NCI-H446 (cell line): ENCODE measurements at regions not wholly inside any gene's neighbourhood (a gene's known extent, or its start where the extent isn't known, plus 50 kb on each side); places are given as distances from the start of the nearest gene placed in this dataset.

Source experiments
- DNase-seq, 2 experiments: peaks; one replicate each; lab custom pipeline; 2025; lab: John Stamatoyannopoulos, UW

DNA sequence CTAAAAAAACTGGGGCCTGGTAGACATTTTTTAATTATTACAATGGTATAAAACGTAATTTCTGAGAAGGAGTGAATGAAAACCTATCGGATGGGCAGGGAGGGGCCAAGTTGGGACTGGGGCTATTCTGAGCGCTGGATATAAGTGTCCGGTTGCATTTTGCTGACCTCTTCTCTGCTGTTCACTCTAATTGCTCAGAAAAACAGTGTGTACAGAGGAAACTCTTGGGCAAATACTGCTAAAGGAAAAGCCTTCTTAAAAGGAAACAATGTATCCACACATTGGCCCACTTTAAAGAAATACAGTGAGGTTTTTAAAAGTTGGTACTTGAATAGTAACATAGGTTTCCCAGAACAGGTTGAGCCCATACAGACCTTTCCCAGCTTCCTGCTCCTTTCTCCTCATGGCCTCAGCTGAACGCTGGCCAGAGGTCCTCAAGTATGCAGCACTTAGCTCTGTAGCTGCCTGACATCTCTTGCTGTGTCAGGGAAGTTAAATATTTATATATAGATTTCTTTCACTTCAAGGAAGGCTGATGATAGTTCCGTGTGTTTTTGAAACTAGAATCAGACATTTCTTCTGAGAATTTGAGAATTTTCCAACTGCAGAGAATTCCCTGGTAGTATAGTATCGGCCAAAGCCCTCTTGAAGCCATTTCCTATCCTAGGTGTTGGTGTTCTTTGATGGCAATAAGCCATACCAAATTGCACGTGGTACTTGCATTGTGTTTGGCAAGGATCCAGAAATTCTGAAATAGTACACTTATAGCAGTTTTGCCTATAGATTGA, 97.1 kb upstream of the SLC4A4 start:
- DNase-seq: peak in 1 of 2 experiments; percentile 18

DNA sequence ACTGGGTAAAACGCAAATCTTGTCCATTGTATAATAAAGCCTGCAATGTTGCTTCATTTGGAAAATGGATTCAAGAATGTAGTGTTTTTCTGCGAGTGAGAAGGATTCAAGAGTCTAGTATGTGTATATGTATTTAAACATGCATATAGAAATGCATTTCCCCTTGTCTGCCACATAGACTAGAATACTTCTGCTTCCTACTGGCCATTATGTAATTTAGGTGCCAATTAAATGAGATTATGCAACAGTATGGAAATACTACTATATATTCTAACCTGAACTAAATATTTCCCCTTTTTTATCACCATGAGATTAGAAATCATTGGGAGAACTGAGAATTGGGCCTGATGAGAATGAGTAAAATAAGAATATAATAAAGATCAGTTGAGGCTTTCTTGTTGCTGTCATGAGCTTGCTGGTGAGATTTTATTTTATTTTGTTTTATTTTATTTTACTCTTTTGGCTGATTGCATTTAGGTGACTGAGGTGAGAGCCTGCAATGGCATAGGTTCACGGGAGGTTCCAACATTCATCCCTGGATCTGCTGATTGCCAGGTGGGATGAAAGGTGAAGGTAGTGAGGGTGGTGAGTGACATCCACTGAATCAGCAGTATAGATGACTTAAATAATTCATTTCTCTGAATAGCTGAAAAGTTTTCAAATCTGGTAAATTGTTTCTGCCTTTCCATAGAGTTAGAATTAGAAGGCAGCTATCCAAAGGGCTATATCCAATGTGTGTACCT, 95.6 kb upstream of the SLC4A4 start:
- no peak for DNase-seq

DNA sequence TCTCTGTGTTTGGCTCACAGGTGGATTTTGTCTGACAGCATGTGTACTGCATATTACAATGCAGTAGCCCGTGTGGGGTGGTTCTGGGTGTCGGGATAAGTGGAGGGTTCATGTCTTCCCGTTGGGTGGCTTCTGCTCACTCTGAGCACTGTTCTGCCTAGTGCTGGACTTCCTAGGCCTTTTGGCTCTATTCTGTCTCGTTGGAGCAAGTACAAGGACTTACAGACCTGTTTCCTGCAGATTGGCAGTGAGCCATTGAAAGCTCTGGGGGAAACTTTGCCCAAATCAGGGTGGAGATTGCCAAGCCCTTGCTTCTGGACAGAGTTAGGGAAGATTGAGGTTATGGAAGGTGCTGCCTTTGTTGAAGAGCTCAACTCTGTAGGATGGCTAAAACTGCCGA, 91.1 kb upstream of the SLC4A4 start:
- peak in 1 of 2 experiments; percentile 13 for DNase-seq

DNA sequence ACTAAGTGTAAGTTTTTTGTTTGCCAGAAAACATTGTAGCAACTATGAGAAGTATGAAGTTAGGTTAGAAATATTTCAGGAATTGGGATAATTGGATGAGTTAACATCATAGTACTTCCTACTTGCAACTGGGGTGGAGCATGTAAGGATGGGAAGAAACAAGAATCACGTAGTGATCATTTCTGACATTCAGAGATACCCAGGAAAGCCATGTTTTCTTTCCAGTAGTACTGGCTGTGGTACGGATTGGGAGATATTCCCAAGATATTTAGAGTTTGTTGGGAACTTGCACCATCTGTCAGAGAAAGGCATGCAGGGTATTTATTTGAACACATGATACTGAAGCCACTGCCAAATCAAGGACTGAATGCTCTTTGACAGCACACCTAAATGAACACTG, 87.6 kb upstream of the SLC4A4 start:
- no peak for DNase-seq

- no peak for DNase-seq
Measured at GRCh38 chr4:71253545-71253944, 85.3 kb upstream of the SLC4A4 start.

DNA sequence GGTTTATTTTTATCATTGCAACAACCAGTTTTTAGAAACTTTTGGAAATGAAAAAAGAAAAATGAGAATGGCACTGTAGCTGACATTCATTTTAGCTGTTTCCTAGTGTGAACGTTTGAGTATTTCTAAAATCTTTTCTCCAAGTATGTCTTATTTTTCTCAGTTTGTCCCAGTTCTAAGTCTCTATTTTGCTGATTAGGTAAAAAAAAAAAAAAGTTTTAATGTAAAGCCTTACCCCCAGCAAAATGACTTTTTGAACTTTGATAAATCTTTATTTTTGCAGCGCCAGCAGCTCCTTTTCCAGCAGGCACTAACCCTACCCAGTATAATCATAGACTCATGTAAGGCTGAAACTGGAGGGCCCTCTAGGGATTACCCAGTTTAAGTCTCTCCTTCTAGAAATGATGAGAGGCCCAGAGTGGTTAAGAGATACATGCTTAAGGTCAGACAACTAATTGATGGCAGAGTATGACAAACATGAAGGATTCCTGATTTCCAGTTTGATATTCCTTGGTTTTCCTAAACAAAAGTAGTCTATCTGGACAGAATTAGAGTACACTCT, 84.3 kb upstream of the SLC4A4 start:
- DNase-seq: no peak

DNA sequence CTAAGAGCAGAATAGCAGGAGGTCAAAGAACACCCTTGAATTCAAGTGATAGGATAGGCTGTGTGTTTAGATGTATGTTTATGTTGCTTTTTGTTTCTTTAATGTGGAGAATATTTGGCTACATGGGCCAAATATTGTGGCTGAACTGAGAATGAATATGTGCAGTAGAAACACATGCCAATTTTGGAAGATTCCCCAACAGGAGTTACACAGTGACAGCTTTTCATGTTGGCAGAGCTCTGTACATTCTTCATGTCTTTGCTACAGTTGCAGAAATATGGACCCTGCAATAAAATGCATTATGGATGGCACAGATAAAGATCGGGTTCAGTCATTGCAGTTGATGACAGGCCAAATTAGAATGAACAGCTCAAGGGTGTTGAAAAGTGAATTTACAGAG, 82.8 kb upstream of the SLC4A4 start:
- no peak for DNase-seq

DNA sequence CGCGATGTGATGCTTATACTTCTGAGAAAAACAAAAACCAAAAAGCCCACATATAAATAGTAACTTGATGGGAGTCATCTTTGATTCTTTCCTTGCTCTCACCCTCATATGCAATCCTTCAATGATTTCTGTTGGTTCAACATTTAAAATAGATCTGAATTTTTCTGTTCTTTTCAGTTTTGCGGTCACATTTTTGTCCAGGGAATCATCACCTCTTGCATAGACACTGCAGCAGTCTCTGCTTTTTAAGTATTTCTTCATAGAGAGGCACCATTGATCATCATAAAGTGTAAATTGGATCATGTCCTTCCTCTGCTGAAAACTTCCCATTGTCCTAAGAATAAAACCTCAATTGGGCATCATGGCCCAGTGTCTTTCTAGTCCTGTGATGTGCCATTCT, 81.1 kb upstream of the SLC4A4 start:
- no peak for DNase-seq

DNA sequence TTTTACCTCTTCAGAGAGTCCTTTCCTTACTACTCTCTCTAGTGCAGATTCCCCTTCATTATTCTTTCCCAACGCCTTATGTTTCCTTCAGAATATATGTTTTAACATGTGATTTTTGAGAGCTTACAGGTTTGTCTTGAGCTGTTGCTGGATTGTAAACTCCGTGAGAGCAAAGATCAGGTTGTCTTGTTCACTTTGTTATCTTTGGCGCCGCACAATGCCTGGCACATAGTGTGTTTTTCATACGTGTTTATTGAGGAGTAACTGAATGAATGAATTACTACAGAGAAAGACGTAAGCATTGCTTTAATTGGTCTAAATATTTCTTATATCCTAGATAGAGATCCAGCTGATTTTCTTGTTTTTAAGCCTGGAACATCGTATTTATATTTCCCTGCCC, 80.5 kb upstream of the SLC4A4 start:
- DNase-seq: no peak

- DNase-seq: no peak
Measured at GRCh38 chr4:71259280-71259679, 79.5 kb upstream of the SLC4A4 start.

DNA sequence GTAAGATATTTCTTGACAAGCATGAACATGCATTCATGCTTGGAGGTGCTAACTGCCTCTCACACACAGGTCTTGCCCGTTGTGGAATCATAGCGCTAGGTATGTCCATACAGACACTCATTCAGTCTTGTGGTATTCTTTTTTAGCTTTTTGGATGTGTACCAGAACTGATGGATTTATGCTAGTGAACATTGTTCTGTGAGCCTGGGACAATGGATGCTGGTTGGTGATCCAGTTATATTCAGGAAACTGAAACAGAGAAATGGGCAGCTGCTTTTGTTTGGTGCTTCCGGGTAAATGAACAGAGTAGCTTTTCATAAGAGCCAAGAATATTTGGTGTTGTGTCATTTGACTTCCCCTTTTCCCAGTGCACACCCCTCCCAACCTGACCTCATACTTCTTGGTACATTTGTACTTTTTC, 78.9 kb upstream of the SLC4A4 start:
- no peak for DNase-seq

DNA sequence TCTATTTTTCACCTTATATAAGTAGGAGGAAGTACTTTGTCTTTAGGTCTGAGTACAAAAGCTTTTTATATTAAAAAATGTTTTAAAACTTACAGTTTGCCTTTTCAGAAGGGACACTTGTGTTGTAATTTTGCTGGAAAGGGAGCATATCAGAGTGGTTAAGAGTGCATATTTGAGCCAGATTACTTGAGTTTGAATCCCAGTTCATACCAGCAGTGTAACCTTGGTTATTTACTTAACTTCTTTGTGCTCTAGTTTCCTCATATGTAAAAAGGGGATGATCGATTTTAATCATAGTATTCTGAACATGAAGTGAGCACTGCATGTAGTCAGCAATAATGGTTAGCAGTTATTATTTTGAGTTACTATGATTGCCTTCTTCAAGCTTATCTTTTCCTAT, 78.3 kb upstream of the SLC4A4 start:
- DNase-seq: no peak

- DNase-seq: no peak
Measured at GRCh38 chr4:71261001-71261400, 77.8 kb upstream of the SLC4A4 start.

DNA sequence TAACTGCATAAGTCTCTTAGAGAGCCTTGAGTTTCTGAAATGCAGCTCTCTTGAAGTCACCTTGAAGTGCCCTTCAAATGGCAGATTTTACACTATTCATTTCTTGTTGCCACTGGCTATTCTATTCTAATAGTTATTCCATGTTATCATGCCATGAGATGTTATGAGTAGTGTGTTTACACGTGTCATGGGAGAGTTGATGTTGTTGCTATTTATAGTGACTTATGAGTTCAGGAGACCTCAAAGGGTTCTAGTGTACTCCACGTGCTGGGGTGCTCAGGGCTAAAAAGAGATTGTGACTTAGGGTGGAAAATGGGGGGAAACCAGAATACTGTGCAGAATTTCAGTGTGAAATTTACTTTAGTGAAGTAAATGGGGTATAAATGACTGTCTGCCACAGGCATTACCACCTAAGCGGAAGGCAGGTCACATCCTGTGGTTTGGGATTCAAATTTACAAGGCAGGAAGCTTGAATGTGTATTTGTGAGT, 77.1 kb upstream of the SLC4A4 start:
- no peak for DNase-seq

- no peak for DNase-seq
Measured at GRCh38 chr4:71262161-71262560, 76.7 kb upstream of the SLC4A4 start.

DNA sequence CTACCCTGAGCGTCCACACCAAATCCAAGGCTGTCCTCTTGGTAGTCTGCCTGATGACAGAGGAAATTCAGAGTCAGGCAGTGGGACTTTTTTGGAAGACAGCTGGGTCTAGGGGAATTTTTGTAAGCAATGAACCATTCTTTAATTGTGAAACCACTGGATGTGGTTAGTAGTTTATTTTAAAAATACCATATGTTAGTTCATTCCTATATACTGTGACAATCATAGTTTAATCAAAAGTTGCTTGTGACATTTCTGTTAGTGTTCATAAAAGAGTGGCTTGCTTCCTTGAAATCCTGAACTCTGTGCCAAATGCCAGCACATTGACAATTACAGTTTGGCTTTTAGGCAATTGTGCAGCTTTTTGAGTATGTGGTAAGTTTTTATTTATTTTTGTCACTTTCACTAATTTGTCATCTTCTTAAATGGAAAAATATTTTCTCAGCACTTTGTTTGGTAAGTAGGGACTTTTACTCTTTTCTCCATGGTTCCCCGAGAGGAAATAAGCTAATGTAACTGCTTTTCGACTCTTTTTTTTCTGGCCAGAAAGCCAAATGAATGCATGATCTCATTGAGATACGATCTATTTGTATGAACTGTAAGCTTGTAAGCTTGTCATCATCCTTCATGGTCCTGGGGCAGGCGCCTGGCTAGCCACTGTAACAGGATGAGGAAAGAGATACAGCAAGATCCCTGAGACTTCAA, 72.6 kb upstream of the SLC4A4 start:
- no peak for DNase-seq

DNA sequence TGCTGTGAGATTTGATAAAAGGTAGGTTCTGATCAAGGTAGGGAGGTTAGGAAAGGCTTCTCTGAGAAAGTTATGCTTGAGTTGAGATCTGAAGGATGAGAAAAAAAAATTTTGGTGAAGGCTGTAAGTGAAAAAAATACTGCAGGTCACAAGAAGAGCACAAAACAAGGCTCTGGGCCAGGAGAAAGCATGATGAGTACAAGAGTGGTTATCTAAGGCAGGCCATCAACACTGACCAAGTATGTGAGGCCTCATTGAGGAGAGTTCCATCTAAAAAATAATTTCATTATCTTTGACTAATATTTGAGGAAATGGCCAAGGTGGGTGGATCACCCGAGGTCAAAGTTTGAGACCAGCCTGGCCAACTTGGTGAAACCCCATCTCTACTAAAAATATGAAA, 71.6 kb upstream of the SLC4A4 start:
- no peak for DNase-seq

DNA sequence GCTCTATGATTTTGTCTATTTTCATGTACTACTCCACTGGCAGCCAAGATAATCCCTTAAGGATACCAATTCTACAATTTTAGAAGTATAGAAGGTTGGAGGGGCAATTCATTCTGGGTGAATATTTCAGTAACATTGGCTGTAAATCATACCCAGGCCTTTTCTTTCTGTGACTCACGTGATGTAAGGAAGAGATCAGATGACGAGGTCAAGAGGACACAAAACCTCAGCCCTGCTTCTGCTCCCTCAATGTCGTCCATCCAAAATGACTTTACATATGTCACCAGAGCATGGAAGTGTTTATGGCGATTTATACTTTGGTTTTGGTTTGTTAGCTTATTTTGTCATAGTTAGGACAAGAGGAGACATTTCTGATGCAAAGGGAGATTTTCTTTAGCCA, 70.7 kb upstream of the SLC4A4 start:
- DNase-seq: no peak

- no peak for DNase-seq
Measured at GRCh38 chr4:71269233-71269632, 69.6 kb upstream of the SLC4A4 start.

DNA sequence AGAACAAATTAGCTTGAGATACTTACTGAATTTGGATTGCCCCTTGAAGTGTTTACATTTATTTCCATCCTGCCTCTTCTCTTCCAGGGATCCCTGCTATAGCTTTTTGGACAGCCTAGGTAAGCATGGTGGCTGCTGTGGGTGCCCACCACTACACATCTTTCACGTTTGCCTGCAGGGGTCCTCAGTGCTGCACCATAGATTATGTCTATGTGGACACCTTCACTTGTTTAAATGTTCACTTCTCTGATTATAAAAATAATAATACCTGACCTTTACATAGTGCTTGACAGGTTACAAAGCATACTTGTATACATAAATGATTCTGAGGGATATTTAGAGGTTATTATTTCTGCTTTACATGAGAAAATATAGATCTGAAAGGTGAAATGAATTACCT, 67.9 kb upstream of the SLC4A4 start:
- peak; percentile 4 to 24 for DNase-seq

DNA sequence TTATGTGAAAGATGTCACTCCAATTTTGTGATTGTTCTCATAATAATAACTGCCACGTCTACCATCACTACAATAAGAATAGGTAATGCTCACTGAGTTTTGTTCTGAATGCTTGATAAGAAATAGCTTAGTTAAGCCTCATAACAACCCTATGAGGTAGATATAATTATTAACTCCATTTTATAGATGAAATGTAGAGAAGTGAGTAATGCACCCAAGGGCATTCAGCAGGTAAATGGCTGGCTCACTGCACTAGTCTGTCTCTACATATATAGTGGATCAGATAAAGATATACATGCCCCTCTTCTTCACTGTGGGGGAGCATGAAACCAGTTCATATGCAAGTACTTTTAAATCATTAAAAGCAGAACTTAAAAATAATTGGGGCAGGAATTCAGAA, 65.8 kb upstream of the SLC4A4 start:
- no peak for DNase-seq

DNA sequence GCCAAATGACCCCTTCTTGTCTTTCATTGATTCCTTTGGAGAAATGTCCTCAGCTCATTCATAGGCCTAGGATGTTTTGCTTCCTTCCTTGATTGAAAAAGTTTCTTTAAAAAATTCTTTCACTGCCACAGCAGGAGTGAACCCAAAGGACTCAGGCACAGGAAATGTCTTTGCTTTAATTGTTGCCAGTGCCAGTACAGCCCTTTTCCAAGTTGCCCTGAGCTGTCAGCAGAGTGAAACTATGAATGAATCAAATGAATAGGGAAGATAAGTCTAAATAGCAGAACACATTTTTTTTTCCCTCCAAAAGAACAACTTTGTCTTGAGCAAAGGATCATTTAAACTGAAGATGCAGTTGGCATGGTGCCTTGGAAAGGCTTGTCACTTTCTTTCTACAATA, 63.8 kb upstream of the SLC4A4 start:
- no peak for DNase-seq

DNA sequence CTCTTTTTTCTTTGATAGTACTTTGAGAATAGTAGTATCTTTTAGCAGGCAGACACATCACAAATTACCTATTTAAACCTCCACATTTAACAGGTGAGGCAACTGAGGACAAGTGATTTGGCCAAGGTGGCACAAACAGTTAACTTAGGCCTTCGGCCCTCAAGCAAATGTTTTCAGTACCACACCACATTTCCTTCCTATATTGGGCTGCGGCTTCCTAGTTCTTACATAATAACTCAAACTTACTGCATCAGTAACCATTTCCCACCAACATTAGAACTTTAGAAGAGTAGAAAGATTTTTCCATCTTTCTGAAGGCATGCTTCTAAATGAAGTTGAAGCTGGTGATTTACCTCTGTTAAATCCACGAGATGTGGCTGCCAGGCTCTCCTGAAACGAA, 63.2 kb upstream of the SLC4A4 start:
- DNase-seq: no peak
